Sigmoid colon (tissue), 6 donors: ENCODE measurements at regions not wholly inside any gene's neighbourhood (a gene's known extent, or its start where the extent isn't known, plus 50 kb on each side); places are given as distances from the start of the nearest gene placed in this dataset.
"Not testable (repeated sequence)": the region's sequence is repeated elsewhere in the genome, so short reads cannot be mapped to it uniquely, and the experiment has no call there.

Experiments used
- DNase-seq: peaks from one replicate; pipeline ENCODE4 v3.0.0-alpha.2; 2019
- H3K27ac ChIP-seq, 4 donors: fragments of 200-600 bp; sonication (generic); one replicate each; pipeline ENCODE4 v1.5.1; 2016 to 2019; ENCODE audit warnings: mild to moderate bottlenecking in 1 of 4
- H3K27me3 ChIP-seq, 3 donors: fragments of 200-600 bp; sonication (generic); one replicate each; pipeline ENCODE4 v1.5.1; 2019; ENCODE audit warnings: mild to moderate bottlenecking in 1 of 3
- H3K36me3 ChIP-seq, 4 donors: fragments of 200-600 bp; sonication (generic); one replicate each; pipeline ENCODE4 v1.5.1; 2016 to 2019
- H3K4me1 ChIP-seq, 4 donors: fragments of 200-600 bp; sonication (generic); one replicate each; pipeline ENCODE4 v1.5.1; 2017 to 2019
- H3K4me3 ChIP-seq, 4 donors: fragments of 200-600 bp; sonication (generic); one replicate each; pipeline ENCODE4 v1.5.1; 2017 to 2019; ENCODE audit warnings: mild to moderate bottlenecking in 2 of 4, moderate library complexity in 1 of 4
- H3K9me3 ChIP-seq, 4 donors: fragments of 200-600 bp in 3 of 4; sonication (generic) in 3 of 4; one replicate each; pipeline versions ENCODE4 v1.5.1 to v1.6.1; 2013 to 2019
- EP300 ChIP-seq, 4 donors: sonication (generic); formaldehyde crosslinking; IDR thresholded peaks; one replicate each; pipeline ENCODE4 v1.6.1; 2017; ENCODE audit warnings: antibody characterized with exemption in 4 of 4
- POLR2A ChIP-seq, 2 donors: fragments of 450-650 bp; IDR thresholded peaks; one replicate each; pipeline ENCODE4 v1.6.1; 2016; ENCODE audit warnings: antibody characterized with exemption in 2 of 2, mild to moderate bottlenecking in 2 of 2, moderate library complexity in 2 of 2
- POLR2AphosphoS5 ChIP-seq, 4 donors: sonication (generic); formaldehyde crosslinking; IDR thresholded peaks; one replicate each; pipeline ENCODE4 v1.6.1; 2017; ENCODE audit warnings: antibody characterized with exemption in 4 of 4
- WGBS, 2 donors: extraction: QIAGEN DNeasy Blood & Tissue Kit; methylation state at CpG; one replicate each; pipeline ENCODE4 v1.1.7; 2013; 5-methylcytosine and 5-hydroxymethylcytosine counted together
- intact Hi-C: fragments of 100-400 bp; cut with DNase I; formaldehyde crosslinking; loops from one replicate; pipeline ENCODE4 v1.15.1; 2023
- TF ChIP-seq, protein P1 (sequence below), 4 experiments: fragments of 450-650 bp in 3 of 4; fragments of 200-600 bp in 1 of 4; IDR thresholded peaks; one replicate each; pipeline ENCODE4 v1.5.1; 2016 to 2019; ENCODE audit warnings: antibody characterized with exemption in 4 of 4, mild to moderate bottlenecking in 3 of 4, moderate library complexity in 2 of 4
- donor health status: healthy with polysubstance abuse.
- donor health status: healthy.

DNA sequence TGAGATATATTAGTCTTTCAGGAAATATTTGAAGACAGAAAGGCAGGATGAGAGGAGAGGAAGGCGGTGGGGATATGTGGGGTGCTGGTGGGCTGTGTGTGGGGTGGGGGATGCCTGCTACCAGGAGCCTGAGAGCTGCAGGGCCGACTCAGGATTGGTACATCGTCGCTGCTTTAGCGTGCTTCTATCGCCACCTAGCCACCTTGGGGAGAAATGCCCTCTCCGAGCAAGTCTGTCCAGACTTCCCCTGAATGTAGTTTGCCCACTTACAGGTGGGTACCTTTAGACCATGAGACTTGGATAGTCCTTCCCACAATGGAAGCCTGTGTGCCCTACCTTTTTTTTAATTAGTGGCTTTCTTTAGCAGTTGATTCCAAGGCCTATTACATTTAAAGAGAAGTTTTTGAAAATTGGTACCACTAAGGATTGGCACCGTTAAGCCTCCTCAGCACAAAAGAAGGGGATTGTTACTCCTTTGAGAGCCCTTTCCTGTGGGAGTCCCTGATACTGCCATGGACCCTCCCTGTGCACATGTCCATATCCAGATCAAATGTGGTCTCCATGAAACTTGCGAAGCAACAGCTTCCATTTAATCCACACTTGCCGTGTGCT is 114.1 kb upstream of the NDUFV2 start:
- Histone ChIP-seq H3K27me3 (no peaks in the 10 kb centered on the region), H3K9me3 (no peaks in the 10 kb centered on the region), H3K4me3 (no peak overlapping the region), H3K36me3 (no peaks in the 10 kb centered on the region), H3K4me1 (peaks cover 0 to 48% (median 46%) of the 10 kb centered on the region in 4 donors), H3K27ac (peak overlapping the region in 3 of 4 donors; percentile 71 to 88 (median 80))
- intact Hi-C loops: loop anchor here (1.0 to 10.0 kb wide), 3 partner anchors 214 to 332 kb away; no protein-coding TSS in a partner anchor
- DNase-seq: peak; percentile 80
- TF ChIP-seq, protein P1, sequence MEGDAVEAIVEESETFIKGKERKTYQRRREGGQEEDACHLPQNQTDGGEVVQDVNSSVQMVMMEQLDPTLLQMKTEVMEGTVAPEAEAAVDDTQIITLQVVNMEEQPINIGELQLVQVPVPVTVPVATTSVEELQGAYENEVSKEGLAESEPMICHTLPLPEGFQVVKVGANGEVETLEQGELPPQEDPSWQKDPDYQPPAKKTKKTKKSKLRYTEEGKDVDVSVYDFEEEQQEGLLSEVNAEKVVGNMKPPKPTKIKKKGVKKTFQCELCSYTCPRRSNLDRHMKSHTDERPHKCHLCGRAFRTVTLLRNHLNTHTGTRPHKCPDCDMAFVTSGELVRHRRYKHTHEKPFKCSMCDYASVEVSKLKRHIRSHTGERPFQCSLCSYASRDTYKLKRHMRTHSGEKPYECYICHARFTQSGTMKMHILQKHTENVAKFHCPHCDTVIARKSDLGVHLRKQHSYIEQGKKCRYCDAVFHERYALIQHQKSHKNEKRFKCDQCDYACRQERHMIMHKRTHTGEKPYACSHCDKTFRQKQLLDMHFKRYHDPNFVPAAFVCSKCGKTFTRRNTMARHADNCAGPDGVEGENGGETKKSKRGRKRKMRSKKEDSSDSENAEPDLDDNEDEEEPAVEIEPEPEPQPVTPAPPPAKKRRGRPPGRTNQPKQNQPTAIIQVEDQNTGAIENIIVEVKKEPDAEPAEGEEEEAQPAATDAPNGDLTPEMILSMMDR (IDR thresholded peaks at IDR 0.05): peak; percentile 65 to 79 (median 70)
- TF ChIP-seq POLR2A (IDR thresholded peaks at IDR 0.05): no peak
- 27 to 31% methylated on average over 10 of the region's 10 CpGs for WGBS, 2 donors

DNA sequence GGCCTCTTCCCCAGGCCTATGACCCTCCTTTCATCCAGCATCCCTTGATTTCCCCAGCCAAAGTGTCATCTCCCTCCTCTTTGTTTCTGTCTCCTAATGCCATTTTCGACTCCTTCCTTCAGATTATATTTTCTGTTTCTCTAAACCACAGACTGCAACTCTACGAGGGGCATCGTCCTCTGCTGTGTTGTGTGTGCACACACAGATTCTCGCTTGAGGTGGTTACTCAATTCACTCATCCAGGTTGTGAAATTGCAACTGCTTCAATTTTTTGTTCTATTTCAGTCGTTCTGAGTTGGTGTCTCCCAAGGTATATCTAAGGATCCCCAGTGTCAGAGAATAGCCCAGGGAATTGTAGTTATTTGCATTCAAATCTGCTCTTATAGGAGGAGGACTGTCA is 113.5 kb upstream of the NDUFV2 start:
- TF ChIP-seq, protein P1 (IDR thresholded peaks at IDR 0.05): no peak
- TF ChIP-seq POLR2AphosphoS5 (IDR thresholded peaks at IDR 0.05) (no peak), POLR2A (IDR thresholded peaks at IDR 0.05) (no peak), EP300 (IDR thresholded peaks at IDR 0.05) (no peak)
- no peak overlapping the region for H3K4me3 ChIP-seq
- H3K4me1 ChIP-seq: peaks cover 0 to 42% (median 40%) of the 10 kb centered on the region in 4 donors
- H3K9me3 ChIP-seq: no peaks in the 10 kb centered on the region
- peak overlapping the region in 3 of 4 donors; percentile 63 to 88 (median 80) for H3K27ac ChIP-seq
- H3K36me3 ChIP-seq: no peaks in the 10 kb centered on the region
- 59 to 66% methylated on average over 5 of the region's 5 CpGs for WGBS, 2 donors
- no peaks in the 10 kb centered on the region for H3K27me3 ChIP-seq
- no peak for DNase-seq
- intact Hi-C loops: loop anchor here (2.0 to 10.0 kb wide), 2 partner anchors 214 to 332 kb away; no protein-coding TSS in a partner anchor

GRCh38 chr18:8989855-8990254 is 112.6 kb upstream of the NDUFV2 start:
- Histone ChIP-seq H3K36me3 (no peaks in the 10 kb centered on the region), H3K27me3 (no peaks in the 10 kb centered on the region), H3K9me3 (no peaks in the 10 kb centered on the region), H3K4me3 (no peak overlapping the region), H3K4me1 (peaks cover 0 to 36% (median 34%) of the 10 kb centered on the region in 4 donors), H3K27ac (peak overlapping the region in 3 of 4 donors; percentile 58 to 88 (median 63))
- TF ChIP-seq, protein P1 (IDR thresholded peaks at IDR 0.05): no peak
- no peak for TF ChIP-seq EP300 (IDR thresholded peaks at IDR 0.05)
- TF ChIP-seq POLR2AphosphoS5 (IDR thresholded peaks at IDR 0.05): no peak
- TF ChIP-seq POLR2A (IDR thresholded peaks at IDR 0.05): no peak
- WGBS, 2 donors: 76 to 89% methylated on average over 10 of the region's 10 CpGs
- DNase-seq: no peak
- intact Hi-C loops: loop anchor here (2.0 to 10.0 kb wide), 3 partner anchors 157 to 333 kb away; no protein-coding TSS in a partner anchor

- intact Hi-C loops: loop anchor here (5.0 kb wide), 1 partner anchor 157 kb away; no protein-coding TSS in a partner anchor
- H3K27me3 ChIP-seq: no peaks in the 10 kb centered on the region
- no peaks in the 10 kb centered on the region for H3K36me3 ChIP-seq
- DNase-seq: peak; percentile 71
- no peak overlapping the region for H3K4me3 ChIP-seq
- 71 to 85% methylated on average over 27 of the region's 27 CpGs for WGBS, 2 donors
- H3K4me1 ChIP-seq: peaks cover 0 to 36% (median 34%) of the 10 kb centered on the region in 4 donors
- peak overlapping the region in 3 of 4 donors; percentile 58 to 88 (median 63) for H3K27ac ChIP-seq
- TF ChIP-seq EP300 (IDR thresholded peaks at IDR 0.05) (no peak), POLR2AphosphoS5 (IDR thresholded peaks at IDR 0.05) (peak in 1 of 4 donors; percentile 30)
- H3K9me3 ChIP-seq: no peaks in the 10 kb centered on the region
These were observed 112.0 kb upstream of the NDUFV2 start for GRCh38 chr18:8990276-8991031.

- H3K36me3 ChIP-seq: no peaks in the 10 kb centered on the region
- TF ChIP-seq, protein P1 (IDR thresholded peaks at IDR 0.05): no peak
- no peak for TF ChIP-seq POLR2A (IDR thresholded peaks at IDR 0.05)
- no peaks in the 10 kb centered on the region for H3K27me3 ChIP-seq
- peak overlapping the region in 3 of 4 donors; percentile 58 to 88 (median 63) for H3K27ac ChIP-seq
- no peaks in the 10 kb centered on the region for H3K9me3 ChIP-seq
- H3K4me1 ChIP-seq: peaks cover 0 to 35% (median 34%) of the 10 kb centered on the region in 4 donors
- WGBS, 2 donors: 75 to 79% methylated on average over 2 of the region's 2 CpGs
- DNase-seq: no peak
- intact Hi-C loops: loop anchor here (5.0 kb wide), 1 partner anchor 156 kb away; no protein-coding TSS in a partner anchor
- no peak overlapping the region for H3K4me3 ChIP-seq
These were observed 111.3 kb upstream of the NDUFV2 start for GRCh38 chr18:8991155-8991554.

- not testable (repeated sequence) for DNase-seq, H3K36me3 ChIP-seq, H3K9me3 ChIP-seq, H3K27me3 ChIP-seq, H3K4me3 ChIP-seq
- WGBS, 2 donors: 92 to 97% methylated on average over 4 of the region's 4 CpGs
- peak overlapping the region in 1 of 4 donors; percentile 88 for H3K27ac ChIP-seq
- H3K4me1 ChIP-seq: peaks cover 0 to 27% (median 21%) of the 10 kb centered on the region in 4 donors
- intact Hi-C loops: loop anchor here (5.0 kb wide), 1 partner anchor 155 kb away; no protein-coding TSS in a partner anchor
These were observed 110.0 kb upstream of the NDUFV2 start for GRCh38 chr18:8992500-8992899.
